ENCODE measurements at regions not wholly inside any gene's neighbourhood (a gene's known extent, or its start where the extent isn't known, plus 50 kb on each side); places are given as distances from the start of the nearest gene placed in this dataset.
"Not testable (repeated sequence)": the region's sequence is repeated elsewhere in the genome, so short reads cannot be mapped to it uniquely, and the experiment has no call there.

GRCh38 chr6:4664911-4665310 lies 111.3 kb upstream of the CDYL start:
- Histone ChIP-seq H3K36me3 (ENCODE audit: control insufficient read depth, insufficient read depth, low read length) (no peaks in the 10 kb centered on the region), H3K4me3 (ENCODE audit: low read depth, low read length) (no peak overlapping the region), H3K27me3 (ENCODE audit: control insufficient read depth, insufficient read depth, low read length) (no peaks in the 10 kb centered on the region)
- no peak for TF ChIP-seq CTCF (IDR thresholded peaks at IDR 0.05; ENCODE audit: insufficient read depth, low read depth, low read length)
- CTCF ChIA-PET = no interaction called here
- no peak for DNase-seq (ENCODE audit: low read depth)
- POLR2A ChIA-PET = no interaction called here

GRCh38 chr6:4664117-4664626 lies 112.0 kb upstream of the CDYL start:
- peak; percentile 77 for DNase-seq (ENCODE audit: low read depth)
- Histone ChIP-seq H3K27me3 (ENCODE audit: control insufficient read depth, insufficient read depth, low read length) (no peaks in the 10 kb centered on the region), H3K4me3 (ENCODE audit: low read depth, low read length) (no peak overlapping the region), H3K36me3 (ENCODE audit: control insufficient read depth, insufficient read depth, low read length) (no peaks in the 10 kb centered on the region)
- no peak for TF ChIP-seq CTCF (IDR thresholded peaks at IDR 0.05; ENCODE audit: insufficient read depth, low read depth, low read length)
- POLR2A ChIA-PET = no interaction called here
- CTCF ChIA-PET = no interaction called here

GRCh38 chr6:4662886-4663285 lies 113.3 kb upstream of the CDYL start:
- POLR2A ChIA-PET = no interaction called here
- H3K4me3 ChIP-seq (ENCODE audit: low read depth, low read length) = no peak overlapping the region
- CTCF ChIA-PET = interaction anchor here (0.7 to 1.0 kb wide), 2 partner anchors 58 to 374 kb away, joined by 3 read pairs; no protein-coding TSS in a partner anchor
- no peaks in the 10 kb centered on the region for H3K27me3 ChIP-seq (ENCODE audit: control insufficient read depth, insufficient read depth, low read length)
- no peak for TF ChIP-seq CTCF (IDR thresholded peaks at IDR 0.05; ENCODE audit: insufficient read depth, low read depth, low read length)
- no peak for DNase-seq (ENCODE audit: low read depth)
- no peaks in the 10 kb centered on the region for H3K36me3 ChIP-seq (ENCODE audit: control insufficient read depth, insufficient read depth, low read length)

- ChIA-PET CTCF (interaction anchor here (1.0 kb wide), 1 partner anchor 97 kb away, joined by 3 read pairs; no protein-coding TSS in a partner anchor), POLR2A (no interaction called here)
- Histone ChIP-seq H3K36me3 (ENCODE audit: control insufficient read depth, insufficient read depth, low read length) (no peaks in the 10 kb centered on the region), H3K4me3 (ENCODE audit: low read depth, low read length) (no peak overlapping the region), H3K27me3 (ENCODE audit: control insufficient read depth, insufficient read depth, low read length) (no peaks in the 10 kb centered on the region)
- no peak for DNase-seq (ENCODE audit: low read depth)
- TF ChIP-seq CTCF (IDR thresholded peaks at IDR 0.05; ENCODE audit: insufficient read depth, low read depth, low read length) = no peak
These were observed 114.8 kb upstream of the CDYL start for GRCh38 chr6:4661391-4661790.

GRCh38 chr6:4660377-4661321 lies 115.6 kb upstream of the CDYL start:
- POLR2A ChIA-PET = no interaction called here
- CTCF ChIA-PET = interaction anchor here (1.0 kb wide), 1 partner anchor 98 kb away, joined by 3 read pairs; no protein-coding TSS in a partner anchor
- no peak for TF ChIP-seq CTCF (IDR thresholded peaks at IDR 0.05; ENCODE audit: insufficient read depth, low read depth, low read length)
- no peak overlapping the region for H3K4me3 ChIP-seq (ENCODE audit: low read depth, low read length)
- no peaks in the 10 kb centered on the region for H3K27me3 ChIP-seq (ENCODE audit: control insufficient read depth, insufficient read depth, low read length)
- no peaks in the 10 kb centered on the region for H3K36me3 ChIP-seq (ENCODE audit: control insufficient read depth, insufficient read depth, low read length)
- no peak for DNase-seq (ENCODE audit: low read depth)

GRCh38 chr6:4659719-4660118 lies 116.5 kb upstream of the CDYL start:
- H3K4me3 ChIP-seq (ENCODE audit: low read depth, low read length); CTCF ChIA-PET; H3K36me3 ChIP-seq (ENCODE audit: control insufficient read depth, insufficient read depth, low read length); DNase-seq (ENCODE audit: low read depth); H3K27me3 ChIP-seq (ENCODE audit: control insufficient read depth, insufficient read depth, low read length); POLR2A ChIA-PET: not testable (repeated sequence)
